BLaER1 (cell line): ENCODE measurements at regions not wholly inside any gene's neighbourhood (a gene's known extent, or its start where the extent isn't known, plus 50 kb on each side); places are given as distances from the start of the nearest gene placed in this dataset.

Experiments used
- H3K27ac ChIP-seq: shearing (Covaris generic); formaldehyde crosslinking; 2 replicates; pipeline ENCODE4 v1.8.1; 2022
- H3K27me3 ChIP-seq: shearing (Covaris generic); formaldehyde crosslinking; 2 replicates; pipeline ENCODE4 v1.8.1; 2022
- H3K36me3 ChIP-seq: shearing (Covaris generic); formaldehyde crosslinking; 2 replicates; pipeline ENCODE4 v1.8.1; 2022
- H3K4me1 ChIP-seq: shearing (Covaris generic); formaldehyde crosslinking; 2 replicates; pipeline ENCODE4 v1.8.1; 2022
- H3K4me2 ChIP-seq: shearing (Covaris generic); formaldehyde crosslinking; 2 replicates; pipeline ENCODE4 v1.8.1; 2022
- H3K4me3 ChIP-seq: shearing (Covaris generic); formaldehyde crosslinking; 2 replicates; pipeline ENCODE4 v1.8.1; 2022
- H3K9ac ChIP-seq: shearing (Covaris generic); formaldehyde crosslinking; 2 replicates; pipeline ENCODE4 v1.8.1; 2022
- H3K9me3 ChIP-seq: shearing (Covaris generic); formaldehyde crosslinking; 2 replicates; pipeline ENCODE4 v1.8.1; 2022
- H4K20me1 ChIP-seq: shearing (Covaris generic); formaldehyde crosslinking; 2 replicates; pipeline ENCODE4 v1.8.1; 2022
- Cebpa-rat ChIP-seq: shearing (Covaris generic); IDR thresholded peaks from 2 replicates; pipeline ENCODE4 v1.8.1; 2022

DNA sequence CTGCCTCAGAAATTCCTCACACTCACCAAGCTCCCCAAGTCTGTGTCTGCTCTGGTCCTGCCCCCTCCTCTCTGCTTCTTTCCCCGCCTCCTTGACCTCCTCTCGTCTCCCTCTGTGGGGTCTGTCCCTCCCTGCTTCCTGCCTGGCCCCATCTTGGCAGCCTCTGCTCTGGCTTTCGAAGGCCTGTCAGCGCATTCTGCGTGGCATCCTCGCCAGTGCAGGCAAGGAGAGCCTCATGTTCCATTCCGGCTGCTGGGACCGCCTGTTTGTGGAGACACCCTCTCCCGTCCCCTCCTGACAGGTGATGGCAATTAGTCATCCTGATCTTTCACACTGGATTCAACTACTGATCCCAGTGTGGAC is 51.7 kb upstream of the COL13A1 start:
- Histone ChIP-seq H3K4me2 (no peak overlapping the region), H3K4me1 (no peaks in the 10 kb centered on the region), H3K27me3 (no peaks in the 10 kb centered on the region), H3K36me3 (no peaks in the 10 kb centered on the region), H4K20me1 (no peaks in the 10 kb centered on the region), H3K9me3 (no peaks in the 10 kb centered on the region), H3K9ac (no peak overlapping the region), H3K4me3 (no peak overlapping the region), H3K27ac (no peak overlapping the region)
- TF ChIP-seq Cebpa-rat: no peak

- no peaks in the 10 kb centered on the region for H3K27me3 ChIP-seq
- no peak overlapping the region for H3K4me3 ChIP-seq
- TF ChIP-seq Cebpa-rat: no peak
- no peaks in the 10 kb centered on the region for H3K4me1 ChIP-seq
- H3K27ac ChIP-seq: no peak overlapping the region
- no peak overlapping the region for H3K9ac ChIP-seq
- no peaks in the 10 kb centered on the region for H4K20me1 ChIP-seq
- no peak overlapping the region for H3K4me2 ChIP-seq
- no peaks in the 10 kb centered on the region for H3K9me3 ChIP-seq
- no peaks in the 10 kb centered on the region for H3K36me3 ChIP-seq
These were observed 51.0 kb upstream of the COL13A1 start for GRCh38 chr10:69750725-69751124.

GRCh38 chr10:69751214-69751613 is 50.5 kb upstream of the COL13A1 start:
- H4K20me1 ChIP-seq: no peaks in the 10 kb centered on the region
- H3K9ac ChIP-seq: no peak overlapping the region
- TF ChIP-seq Cebpa-rat: no peak
- H3K36me3 ChIP-seq: no peaks in the 10 kb centered on the region
- H3K4me1 ChIP-seq: no peaks in the 10 kb centered on the region
- H3K27ac ChIP-seq: no peak overlapping the region
- H3K4me3 ChIP-seq: no peak overlapping the region
- H3K4me2 ChIP-seq: no peak overlapping the region
- no peaks in the 10 kb centered on the region for H3K27me3 ChIP-seq
- no peaks in the 10 kb centered on the region for H3K9me3 ChIP-seq
